SK-N-SH (cell line): ENCODE measurements at regions not wholly inside any gene's neighbourhood (a gene's known extent, or its start where the extent isn't known, plus 50 kb on each side); places are given as distances from the start of the nearest gene placed in this dataset.
A peak's percentile ranks its signal among the peaks of the same experiment; 100 is the strongest.

Experiments
- CTCF ChIA-PET: fragments of 300-600, 350-600 bp; formaldehyde crosslinking; extraction: SDS; loops from one replicate; lab custom pipeline; 2021; lab: Yijun Ruan, JAX
- POLR2A ChIA-PET: fragments of 350-600 bp; sonication (Branson Sonifier 250); formaldehyde crosslinking; extraction: SDS; loops from one replicate; lab custom pipeline; 2020; ENCODE audit warnings: antibody characterized with exemption, inconsistent platforms; lab: Yijun Ruan, JAX
- DNase-seq: peaks from one replicate; pipeline ENCODE4 v3.0.0; 2012
- H2AFZ ChIP-seq: fragments of 200-600 bp; sonication (generic); 2 replicates; pipeline ENCODE4 v1.8.1; 2016; ENCODE audit warnings: antibody characterized with exemption, mild to moderate bottlenecking, low read depth
- H3F3A ChIP-seq: fragments of 200-600 bp; sonication (generic); replicated peaks from 2 replicates; pipeline ENCODE3; 2016; ENCODE audit warnings: antibody characterized with exemption, mild to moderate bottlenecking; ENCODE audit not compliant: insufficient read depth
- H3K27ac ChIP-seq, 2 experiments: fragments of 200-500 bp in 1 of 2; fragments of 200-600 bp in 1 of 2; sonication (Bioruptor generic) in 1 of 2; sonication (generic), shearing (Covaris generic) in 1 of 2; 2 replicates each; pipeline versions ENCODE4 v1.5.1 to v1.6.1; 2014 to 2016; ENCODE audit warnings: low read depth in 2 of 2, inconsistent platforms in 1 of 2, low read length in 1 of 2, mild to moderate bottlenecking in 1 of 2, mixed read lengths in 1 of 2
- H3K27me3 ChIP-seq: fragments of 200-600 bp; sonication (generic), shearing (Covaris generic); 2 replicates; pipeline ENCODE4 v1.6.1; 2016; ENCODE audit warnings: mixed run types; ENCODE audit not compliant: insufficient read depth
- H3K36me3 ChIP-seq, 2 experiments: fragments of 200-500 bp in 1 of 2; fragments of 200-600 bp in 1 of 2; sonication (Bioruptor generic) in 1 of 2; sonication (generic) in 1 of 2; replicated peaks in 1 of 2; 2 replicates each; pipeline versions ENCODE3 to v1.5.1; 2014 to 2016; ENCODE audit warnings: low read length in 1 of 2, mild to moderate bottlenecking in 1 of 2; ENCODE audit not compliant: insufficient read depth in 2 of 2, control insufficient read depth in 1 of 2
- H3K4me1 ChIP-seq, 2 experiments: fragments of 200-500 bp in 1 of 2; fragments of 200-600 bp in 1 of 2; sonication (Bioruptor generic) in 1 of 2; sonication (generic), shearing (Covaris generic) in 1 of 2; 2 replicates each; pipeline versions ENCODE4 v1.5.1 to v1.6.1; 2014 to 2016; ENCODE audit warnings: low read depth in 1 of 2, low read length in 1 of 2, mixed run types in 1 of 2; ENCODE audit not compliant: insufficient read depth in 2 of 2, control insufficient read depth in 1 of 2
- H3K4me2 ChIP-seq: fragments of 200-600 bp; sonication (generic), shearing (Covaris generic); 2 replicates; pipeline ENCODE4 v1.6.1; 2017; ENCODE audit warnings: mixed run types
- H3K4me3 ChIP-seq, 2 experiments: fragments of 200-500 bp in 1 of 2; fragments of 200-600 bp in 1 of 2; sonication (Bioruptor generic) in 1 of 2; sonication (generic), shearing (Covaris generic) in 1 of 2; 2 replicates each; pipeline versions ENCODE4 v1.5.1 to v1.8.1; 2014 to 2016; ENCODE audit warnings: low read depth in 2 of 2, inconsistent platforms in 1 of 2, low read length in 1 of 2, mild to moderate bottlenecking in 1 of 2, mixed read lengths in 1 of 2, moderate library complexity in 1 of 2
- H3K79me2 ChIP-seq: fragments of 200-600 bp; sonication (generic); 2 replicates; pipeline ENCODE4 v1.8.1; 2017; ENCODE audit warnings: mild to moderate bottlenecking; ENCODE audit not compliant: insufficient read depth
- H3K9ac ChIP-seq: fragments of 200-600 bp; sonication (generic); 2 replicates; pipeline ENCODE4 v1.6.1; 2017; ENCODE audit warnings: mixed run types
- H3K9me2 ChIP-seq: fragments of 200-600 bp; sonication (generic); 2 replicates; pipeline ENCODE4 v1.6.1; 2017; ENCODE audit warnings: mixed run types
- H3K9me3 ChIP-seq: fragments of 200-600 bp; sonication (generic); 2 replicates; pipeline ENCODE4 v1.6.1; 2017; ENCODE audit warnings: mixed run types, mild to moderate bottlenecking, moderate library complexity
- H4K20me1 ChIP-seq: fragments of 200-600 bp; sonication (generic); 2 replicates; pipeline ENCODE4 v1.6.1; 2017; ENCODE audit warnings: mild to moderate bottlenecking, mixed run types; ENCODE audit not compliant: insufficient read depth
- CHD2 ChIP-seq: fragments of 150-350 bp; IDR thresholded peaks from 2 replicates; pipeline ENCODE4 v1.6.1; 2018; ENCODE audit warnings: low read length; ENCODE audit not compliant: partially characterized antibody
- EZH2phosphoT487 ChIP-seq: fragments of 200-600 bp; sonication (generic); IDR thresholded peaks from 2 replicates; pipeline ENCODE4 v1.6.1; 2017; ENCODE audit warnings: low read depth, mixed run types, mild to moderate bottlenecking, antibody characterized with exemption, moderate library complexity, borderline replicate concordance
- FOSL2 ChIP-seq: IDR thresholded peaks from 2 replicates; pipeline ENCODE4 v1.4.0; 2012; ENCODE audit warnings: low read depth, mild to moderate bottlenecking, moderate library complexity, borderline replicate concordance
- FOXM1 ChIP-seq: IDR thresholded peaks from 2 replicates; pipeline ENCODE4 v1.4.0; 2012; ENCODE audit warnings: low read depth, mild to moderate bottlenecking
- IRF3 ChIP-seq: fragments of 150-350 bp; IDR thresholded peaks from 2 replicates; pipeline ENCODE4 v1.6.1; 2016; ENCODE audit warnings: mild to moderate bottlenecking, low read depth, low read length
- MXI1 ChIP-seq: IDR thresholded peaks from 2 replicates; pipeline ENCODE4 v1.6.1; 2012; ENCODE audit warnings: mild to moderate bottlenecking, low read depth, low read length, improper control_type of control experiment
- POLR2AphosphoS5 ChIP-seq: IDR thresholded peaks from 2 replicates; pipeline ENCODE4 v1.6.1; 2012; ENCODE audit warnings: low read depth, low read length
- RAD21 ChIP-seq: IDR thresholded peaks from 2 replicates; pipeline ENCODE4 v1.6.1; 2012; ENCODE audit warnings: mild to moderate bottlenecking, low read length
- REST ChIP-seq: IDR thresholded peaks from 2 replicates; pipeline ENCODE4 v1.6.1; 2012; ENCODE audit warnings: mild to moderate bottlenecking, low read depth, low read length, moderate library complexity
- SMC3 ChIP-seq: IDR thresholded peaks from 2 replicates; pipeline ENCODE4 v1.6.1; 2012; ENCODE audit warnings: low read depth, low read length, improper control_type of control experiment
- TAF1 ChIP-seq: IDR thresholded peaks from 2 replicates; pipeline ENCODE4 v1.6.1; 2012; ENCODE audit warnings: low read depth, mild to moderate bottlenecking, low read length, moderate library complexity, borderline replicate concordance
- TCF12 ChIP-seq: IDR thresholded peaks from 2 replicates; pipeline ENCODE4 v1.4.0; 2012
- YY1 ChIP-seq: IDR thresholded peaks from 2 replicates; pipeline ENCODE4 v1.4.0; 2012; ENCODE audit warnings: low read depth, mild to moderate bottlenecking
- ZBTB33 ChIP-seq: IDR thresholded peaks from 2 replicates; pipeline ENCODE4 v1.4.0; 2012; ENCODE audit warnings: low read depth, borderline replicate concordance
- WGBS: methylation state at CpG from one replicate; pipeline ENCODE4 v1.1.6; 2017; ENCODE audit warnings: low lambda C conversion rate; 5-methylcytosine and 5-hydroxymethylcytosine counted together

- no peaks in the 10 kb centered on the region for H3K79me2 ChIP-seq
- no peak overlapping the region for H3K4me3 ChIP-seq
- H3K36me3 ChIP-seq, result no peaks in the 10 kb centered on the region
- H3K27me3 ChIP-seq, result no peaks in the 10 kb centered on the region
- POLR2A ChIA-PET, result no interaction called here
- H2AFZ ChIP-seq, result no peak overlapping the region
- H3K9me2 ChIP-seq, result no peaks in the 10 kb centered on the region
- H3K9ac ChIP-seq, result no peak overlapping the region
- DNase-seq, result no peak
- peaks cover 0 to 4% of the 10 kb centered on the region in 2 experiments; a peak in 2 of 4 replicates for H3K4me1 ChIP-seq
- no peak overlapping the region for H3K27ac ChIP-seq
- no peaks in the 10 kb centered on the region for H3K9me3 ChIP-seq
- TF ChIP-seq ZBTB33, result no peak
- TF ChIP-seq EZH2phosphoT487, result no peak
- no peak for TF ChIP-seq REST
- TF ChIP-seq SMC3, result no peak
- TF ChIP-seq TCF12, result no peak
- TF ChIP-seq YY1, result no peak
- no peak for TF ChIP-seq CHD2
- TF ChIP-seq MXI1, result no peak
- no peak for TF ChIP-seq RAD21
- TF ChIP-seq POLR2AphosphoS5, result no peak
- no peak for TF ChIP-seq TAF1
- TF ChIP-seq IRF3, result no peak
- no peak for TF ChIP-seq FOXM1
- no peak for TF ChIP-seq FOSL2
- TF ChIP-seq, all 33 proteins: peak for 0
- H4K20me1 ChIP-seq, result no peaks in the 10 kb centered on the region
- 0% methylated on average over 3 of the region's 3 CpGs for WGBS
- CTCF ChIA-PET, result interaction anchor here (0.6 to 1.5 kb wide), 2 partner anchors 101 to 858 kb away, joined by 3 to 4 read pairs; no protein-coding TSS in a partner anchor
- no peaks in the 10 kb centered on the region for H3F3A ChIP-seq
- H3K4me2 ChIP-seq, result peak overlapping the region; percentile 23; the same call in 1 of the 2 replicates
These were observed 1679.2 kb upstream of the TENM3 start for GRCh38 chr4:180564026-180564425.
